B cell (primary cell): ENCODE measurements at regions not wholly inside any gene's neighbourhood (a gene's known extent, or its start where the extent isn't known, plus 50 kb on each side); places are given as distances from the start of the nearest gene placed in this dataset.

Source experiments
- EZH2 ChIP-seq: IDR thresholded peaks from 2 replicates; pipeline ENCODE4 v1.6.1; 2012; ENCODE audit warnings: borderline replicate concordance, low read depth, mild to moderate bottlenecking, moderate library complexity, low read length; ENCODE audit not compliant: insufficient read depth, poor library complexity, severe bottlenecking
- TF ChIP-seq, protein P1 (sequence below): fragments of 200-600 bp; IDR thresholded peaks from one replicate; pipeline ENCODE4 v1.8.0; 2022; ENCODE audit warnings: antibody characterized with exemption, mild to moderate bottlenecking

DNA sequence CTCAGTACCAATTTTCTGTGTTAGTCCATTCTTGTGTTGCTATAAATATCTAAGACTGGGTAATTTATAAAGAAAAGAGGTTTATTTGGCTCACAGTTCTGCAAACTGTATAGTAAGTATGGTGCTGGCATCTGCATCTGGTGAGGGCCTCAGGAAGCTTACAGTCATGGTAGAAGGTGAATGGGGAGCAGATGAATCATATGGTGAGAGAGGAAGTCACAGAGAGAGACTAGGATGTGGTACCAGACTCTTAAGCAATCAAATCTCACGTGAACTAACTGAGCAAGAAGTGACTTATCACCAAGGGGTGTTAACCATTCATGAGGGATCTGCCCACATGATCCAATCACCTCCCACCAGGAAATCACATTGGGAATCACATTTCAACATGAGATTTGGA is 60.8 kb upstream of the ZBED5 start:
- TF ChIP-seq, protein P1, sequence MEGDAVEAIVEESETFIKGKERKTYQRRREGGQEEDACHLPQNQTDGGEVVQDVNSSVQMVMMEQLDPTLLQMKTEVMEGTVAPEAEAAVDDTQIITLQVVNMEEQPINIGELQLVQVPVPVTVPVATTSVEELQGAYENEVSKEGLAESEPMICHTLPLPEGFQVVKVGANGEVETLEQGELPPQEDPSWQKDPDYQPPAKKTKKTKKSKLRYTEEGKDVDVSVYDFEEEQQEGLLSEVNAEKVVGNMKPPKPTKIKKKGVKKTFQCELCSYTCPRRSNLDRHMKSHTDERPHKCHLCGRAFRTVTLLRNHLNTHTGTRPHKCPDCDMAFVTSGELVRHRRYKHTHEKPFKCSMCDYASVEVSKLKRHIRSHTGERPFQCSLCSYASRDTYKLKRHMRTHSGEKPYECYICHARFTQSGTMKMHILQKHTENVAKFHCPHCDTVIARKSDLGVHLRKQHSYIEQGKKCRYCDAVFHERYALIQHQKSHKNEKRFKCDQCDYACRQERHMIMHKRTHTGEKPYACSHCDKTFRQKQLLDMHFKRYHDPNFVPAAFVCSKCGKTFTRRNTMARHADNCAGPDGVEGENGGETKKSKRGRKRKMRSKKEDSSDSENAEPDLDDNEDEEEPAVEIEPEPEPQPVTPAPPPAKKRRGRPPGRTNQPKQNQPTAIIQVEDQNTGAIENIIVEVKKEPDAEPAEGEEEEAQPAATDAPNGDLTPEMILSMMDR, result no peak
- TF ChIP-seq EZH2, result no peak
